PC-9 (cell line): ENCODE measurements at regions not wholly inside any gene's neighbourhood (a gene's known extent, or its start where the extent isn't known, plus 50 kb on each side); places are given as distances from the start of the nearest gene placed in this dataset.

Source experiments
- CTCF ChIP-seq: fragments of 200-600 bp; sonication (generic); conservative IDR thresholded peaks from 2 replicates; pipeline ENCODE4 v1.6.1; 2017; ENCODE audit warnings: mixed run types, antibody characterized with exemption, mild to moderate bottlenecking, moderate library complexity
- EZH2 ChIP-seq: fragments of 200-600 bp; sonication (generic); IDR thresholded peaks from 2 replicates; pipeline ENCODE4 v1.8.0; 2017; ENCODE audit warnings: antibody characterized with exemption, low read depth

- TF ChIP-seq CTCF = no peak
- TF ChIP-seq EZH2 = no peak
Observed at GRCh38 chr1:178025613-178026356, 55.9 kb upstream of the SEC16B start.
